Parathyroid adenoma (tissue), 2 donors: ENCODE measurements at regions not wholly inside any gene's neighbourhood (a gene's known extent, or its start where the extent isn't known, plus 50 kb on each side); places are given as distances from the start of the nearest gene placed in this dataset.

Source experiments
- H2AFZ ChIP-seq: fragments of 300-600 bp; sonication (generic); one replicate; pipeline ENCODE4 v1.7.0; 2017; ENCODE audit warnings: antibody characterized with exemption, mild to moderate bottlenecking
- H3K27ac ChIP-seq: fragments of 300-600 bp; sonication (generic); one replicate; pipeline ENCODE4 v1.7.0; 2017
- H3K27me3 ChIP-seq: fragments of 300-600 bp; sonication (generic); one replicate; pipeline ENCODE4 v1.7.0; 2017; ENCODE audit warnings: low read length; ENCODE audit not compliant: control insufficient read depth, insufficient read depth
- H3K36me3 ChIP-seq: fragments of 300-600 bp; sonication (generic); one replicate; pipeline ENCODE4 v1.7.0; 2017; ENCODE audit warnings: low read length; ENCODE audit not compliant: control insufficient read depth, insufficient read depth
- H3K4me1 ChIP-seq: fragments of 300-600 bp; sonication (generic); one replicate; pipeline ENCODE4 v1.7.0; 2017; ENCODE audit warnings: control low read depth
- H3K4me2 ChIP-seq: fragments of 300-600 bp; sonication (generic); one replicate; pipeline ENCODE4 v1.7.0; 2017; ENCODE audit warnings: low read length
- H3K4me3 ChIP-seq: fragments of 300-600 bp; sonication (generic); one replicate; pipeline ENCODE4 v1.7.0; 2017; ENCODE audit warnings: low read depth, low read length
- H3K79me2 ChIP-seq: fragments of 300-600 bp; sonication (generic); one replicate; pipeline ENCODE4 v1.7.0; 2017; ENCODE audit warnings: control low read depth
- H3K9ac ChIP-seq: fragments of 300-600 bp; sonication (generic); one replicate; pipeline ENCODE4 v1.7.0; 2017; ENCODE audit warnings: mild to moderate bottlenecking
- H3K9me3 ChIP-seq: fragments of 300-600 bp; sonication (generic); one replicate; pipeline ENCODE4 v1.7.0; 2017; ENCODE audit warnings: low read length; ENCODE audit not compliant: control insufficient read depth
- TF ChIP-seq, protein P1 (sequence below): fragments of 300-600 bp; sonication (generic); IDR thresholded peaks from one replicate; pipeline ENCODE4 v1.7.0; 2017; ENCODE audit warnings: antibody characterized with exemption, mild to moderate bottlenecking
- donor health status: primary hyperparathyroidism.

DNA sequence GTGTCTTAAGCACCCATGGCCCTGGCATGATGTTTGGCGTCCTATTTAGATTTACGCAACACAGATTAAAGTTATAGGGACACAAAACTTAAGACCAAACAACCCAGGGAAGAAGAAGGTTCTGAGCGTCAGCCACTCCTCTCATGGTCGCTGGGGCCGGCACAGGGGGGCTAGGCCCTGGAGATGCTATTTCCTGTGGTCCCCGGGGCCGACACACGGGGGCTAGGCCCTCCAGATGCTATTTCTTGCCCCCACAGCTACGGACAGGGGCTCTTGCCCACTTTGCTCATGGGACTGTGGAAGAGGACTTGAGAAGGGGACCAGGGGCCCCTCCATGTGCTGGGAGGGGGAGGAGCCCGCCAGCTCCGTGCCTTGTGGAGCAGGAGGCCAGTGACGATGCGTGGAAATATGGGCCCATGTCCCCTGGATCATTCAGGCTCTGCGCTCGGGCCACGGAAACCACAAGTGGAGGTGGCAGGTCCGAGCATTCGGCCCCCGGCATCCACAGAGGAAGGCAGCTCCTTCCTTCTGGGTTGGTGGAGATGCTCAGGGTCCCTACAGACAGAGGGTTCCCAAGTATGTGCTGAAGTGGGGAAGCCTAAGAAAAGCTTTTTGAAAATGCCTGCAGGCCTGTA lies 711.1 kb downstream of the BRD1 start:
- Histone ChIP-seq H3K9ac (no peak overlapping the region), H3K9me3 (no peaks in the 10 kb centered on the region), H3K27me3 (no peaks in the 10 kb centered on the region), H3K4me1 (no peaks in the 10 kb centered on the region), H3K4me3 (no peak overlapping the region), H3K36me3 (no peaks in the 10 kb centered on the region), H2AFZ (no peak overlapping the region), H3K4me2 (no peak overlapping the region), H3K79me2 (no peaks in the 10 kb centered on the region), H3K27ac (no peak overlapping the region)
- TF ChIP-seq, protein P1, sequence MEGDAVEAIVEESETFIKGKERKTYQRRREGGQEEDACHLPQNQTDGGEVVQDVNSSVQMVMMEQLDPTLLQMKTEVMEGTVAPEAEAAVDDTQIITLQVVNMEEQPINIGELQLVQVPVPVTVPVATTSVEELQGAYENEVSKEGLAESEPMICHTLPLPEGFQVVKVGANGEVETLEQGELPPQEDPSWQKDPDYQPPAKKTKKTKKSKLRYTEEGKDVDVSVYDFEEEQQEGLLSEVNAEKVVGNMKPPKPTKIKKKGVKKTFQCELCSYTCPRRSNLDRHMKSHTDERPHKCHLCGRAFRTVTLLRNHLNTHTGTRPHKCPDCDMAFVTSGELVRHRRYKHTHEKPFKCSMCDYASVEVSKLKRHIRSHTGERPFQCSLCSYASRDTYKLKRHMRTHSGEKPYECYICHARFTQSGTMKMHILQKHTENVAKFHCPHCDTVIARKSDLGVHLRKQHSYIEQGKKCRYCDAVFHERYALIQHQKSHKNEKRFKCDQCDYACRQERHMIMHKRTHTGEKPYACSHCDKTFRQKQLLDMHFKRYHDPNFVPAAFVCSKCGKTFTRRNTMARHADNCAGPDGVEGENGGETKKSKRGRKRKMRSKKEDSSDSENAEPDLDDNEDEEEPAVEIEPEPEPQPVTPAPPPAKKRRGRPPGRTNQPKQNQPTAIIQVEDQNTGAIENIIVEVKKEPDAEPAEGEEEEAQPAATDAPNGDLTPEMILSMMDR, result no peak

DNA sequence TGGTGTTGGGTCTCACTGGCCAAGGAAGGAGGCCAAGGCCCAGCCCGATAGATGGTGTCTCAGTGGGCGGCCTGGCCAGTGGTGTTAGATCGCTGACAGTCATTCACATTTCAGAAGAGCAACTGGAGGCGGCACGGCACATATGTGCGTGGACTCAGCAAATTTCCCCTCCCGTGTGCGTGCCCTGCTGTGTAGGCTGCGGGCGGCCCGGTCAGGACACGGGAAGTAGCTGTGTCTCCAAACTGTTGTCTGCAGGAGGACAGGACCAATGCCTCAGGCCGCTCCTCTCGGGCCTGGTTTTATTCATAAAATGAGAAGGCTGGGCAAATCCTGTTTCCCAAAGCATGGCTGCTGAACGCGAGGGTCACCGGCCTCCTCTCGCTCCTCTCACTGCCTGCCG lies 711.7 kb downstream of the BRD1 start:
- H3K27me3 ChIP-seq, result no peaks in the 10 kb centered on the region
- H3K4me2 ChIP-seq, result no peak overlapping the region
- no peak overlapping the region for H3K27ac ChIP-seq
- H3K9ac ChIP-seq, result no peak overlapping the region
- TF ChIP-seq, protein P1, result no peak
- no peaks in the 10 kb centered on the region for H3K79me2 ChIP-seq
- H3K36me3 ChIP-seq, result no peaks in the 10 kb centered on the region
- H2AFZ ChIP-seq, result no peak overlapping the region
- H3K4me1 ChIP-seq, result no peaks in the 10 kb centered on the region
- H3K4me3 ChIP-seq, result no peak overlapping the region
- no peaks in the 10 kb centered on the region for H3K9me3 ChIP-seq

DNA sequence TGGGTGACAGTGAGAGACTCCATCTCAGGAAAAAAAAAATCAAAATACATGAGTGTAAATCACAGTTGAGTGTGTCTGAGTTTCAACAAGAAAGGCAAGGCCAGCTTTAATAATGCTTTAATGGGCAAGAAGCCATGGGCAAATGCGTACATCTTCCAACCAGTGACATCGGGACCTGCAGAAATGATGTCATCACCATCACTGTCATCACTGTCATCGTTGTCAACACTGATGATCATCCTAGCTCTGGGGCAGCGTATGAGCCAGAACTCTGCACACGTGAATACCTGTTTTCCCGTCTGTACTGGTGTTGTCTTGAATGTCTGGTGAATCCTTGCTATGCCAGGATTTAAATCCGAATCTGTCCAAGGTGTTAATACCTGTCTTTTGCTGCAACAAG lies 712.5 kb downstream of the BRD1 start:
- Histone ChIP-seq H3K27ac (no peak overlapping the region), H3K9ac (no peak overlapping the region), H3K36me3 (no peaks in the 10 kb centered on the region), H3K79me2 (no peaks in the 10 kb centered on the region), H3K4me2 (no peak overlapping the region), H3K9me3 (no peaks in the 10 kb centered on the region), H3K4me3 (no peak overlapping the region), H3K27me3 (no peaks in the 10 kb centered on the region), H3K4me1 (no peaks in the 10 kb centered on the region), H2AFZ (no peak overlapping the region)
- TF ChIP-seq, protein P1, result no peak

DNA sequence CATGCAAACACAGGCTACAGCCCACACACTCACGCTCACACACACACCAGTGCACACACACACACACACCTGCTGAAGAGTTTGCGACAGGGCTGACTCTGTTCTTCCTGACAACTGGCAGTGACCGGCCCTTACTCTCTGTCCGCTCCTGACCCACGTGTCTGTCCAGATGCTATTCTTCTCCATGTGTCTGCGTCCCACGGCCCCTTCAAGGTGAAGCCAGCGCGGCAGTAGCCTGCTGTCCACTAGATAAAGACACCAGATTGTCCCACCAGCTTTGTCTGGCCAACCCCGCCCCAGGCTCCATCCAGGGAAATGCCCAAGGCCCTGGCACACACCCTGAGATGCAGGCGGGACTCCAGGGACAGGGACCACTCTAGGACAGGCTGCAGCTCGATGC lies 713.9 kb downstream of the BRD1 start:
- H3K4me2 ChIP-seq, result no peak overlapping the region
- H3K79me2 ChIP-seq, result no peaks in the 10 kb centered on the region
- H3K27me3 ChIP-seq, result no peaks in the 10 kb centered on the region
- no peak overlapping the region for H2AFZ ChIP-seq
- no peaks in the 10 kb centered on the region for H3K9me3 ChIP-seq
- no peak overlapping the region for H3K4me3 ChIP-seq
- H3K4me1 ChIP-seq, result no peaks in the 10 kb centered on the region
- TF ChIP-seq, protein P1, result no peak
- no peak overlapping the region for H3K27ac ChIP-seq
- no peak overlapping the region for H3K9ac ChIP-seq
- H3K36me3 ChIP-seq, result no peaks in the 10 kb centered on the region
